ENCODE measurements at regions not wholly inside any gene's neighbourhood (a gene's known extent, or its start where the extent isn't known, plus 50 kb on each side); places are given as distances from the start of the nearest gene placed in this dataset.
A peak's percentile ranks its signal among the peaks of the same experiment; 100 is the strongest.

DNA sequence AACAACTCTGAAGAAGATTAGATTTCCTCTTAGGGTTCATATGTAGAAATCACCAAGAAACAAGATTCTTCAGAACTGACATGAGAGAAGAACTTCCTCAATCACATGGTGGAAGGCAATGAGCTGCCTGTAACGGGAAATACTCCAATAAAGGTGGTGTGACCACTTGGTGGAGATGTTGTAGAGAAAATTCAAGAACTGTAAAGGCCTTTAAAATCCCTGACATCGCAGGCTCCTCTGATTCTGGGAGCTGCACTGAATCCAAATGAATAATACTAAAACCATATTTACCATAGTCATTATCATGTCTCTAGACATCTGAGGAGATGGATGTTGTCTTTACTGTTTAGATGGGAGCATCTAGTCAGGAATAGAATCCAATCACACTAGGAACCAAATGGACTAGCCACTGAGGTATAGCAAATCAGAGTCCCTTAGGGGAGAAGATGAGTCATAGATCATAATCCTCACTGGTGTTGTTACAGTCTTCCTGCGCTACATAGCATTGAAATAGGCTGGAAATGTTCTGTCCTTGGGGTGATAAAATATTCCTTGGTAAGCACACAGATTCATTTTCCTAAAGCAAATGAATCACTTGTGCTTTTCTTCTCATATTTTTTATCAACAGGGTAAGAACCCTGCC, 321.6 kb upstream of the TENM4 start:
- no peak for DNase-seq

DNA sequence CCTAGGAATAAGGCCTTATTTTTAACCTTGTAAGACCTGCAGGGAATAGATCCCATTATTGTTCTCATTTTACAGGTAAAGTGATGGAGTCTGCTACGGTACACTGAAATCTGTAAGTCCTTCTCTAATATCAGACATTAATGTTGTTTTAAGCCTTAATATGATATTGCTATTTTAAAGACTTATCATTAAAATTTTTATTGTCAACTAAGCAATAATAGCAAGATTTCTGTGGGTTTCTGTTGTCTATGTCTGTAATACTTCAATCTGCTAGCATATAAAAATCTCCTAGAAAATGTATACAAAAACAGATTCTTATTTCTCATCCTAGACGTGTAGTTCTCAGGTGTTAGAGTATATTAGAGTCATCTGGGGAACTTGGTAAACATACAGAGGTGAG, 317.5 kb upstream of the TENM4 start:
- DNase-seq, result no peak

- DNase-seq, result no peak
Measured at GRCh38 chr11:79747406-79747805, 306.6 kb upstream of the TENM4 start.

GRCh38 chr11:79744941-79745340, 304.1 kb upstream of the TENM4 start:
- DNase-seq, result no peak

DNA sequence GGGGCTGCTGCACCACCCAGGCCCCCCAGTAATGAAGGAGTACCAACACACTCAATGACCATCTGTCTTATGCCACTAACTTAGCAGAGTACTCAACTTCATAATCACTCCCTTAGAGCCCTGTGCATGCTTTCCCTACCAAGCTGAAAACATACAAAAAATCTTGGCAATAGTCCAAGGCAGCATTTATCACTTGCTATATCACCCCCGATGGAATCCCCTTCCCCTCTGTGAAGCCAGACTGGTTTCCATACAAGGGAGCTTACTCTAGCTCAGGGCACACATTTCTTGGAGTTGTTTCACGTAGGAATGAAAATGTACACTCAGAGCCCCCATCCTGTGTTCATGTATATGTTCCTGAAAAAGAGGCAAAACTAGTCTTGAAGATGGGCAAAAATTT, 301.3 kb upstream of the TENM4 start:
- DNase-seq, result no peak

DNA sequence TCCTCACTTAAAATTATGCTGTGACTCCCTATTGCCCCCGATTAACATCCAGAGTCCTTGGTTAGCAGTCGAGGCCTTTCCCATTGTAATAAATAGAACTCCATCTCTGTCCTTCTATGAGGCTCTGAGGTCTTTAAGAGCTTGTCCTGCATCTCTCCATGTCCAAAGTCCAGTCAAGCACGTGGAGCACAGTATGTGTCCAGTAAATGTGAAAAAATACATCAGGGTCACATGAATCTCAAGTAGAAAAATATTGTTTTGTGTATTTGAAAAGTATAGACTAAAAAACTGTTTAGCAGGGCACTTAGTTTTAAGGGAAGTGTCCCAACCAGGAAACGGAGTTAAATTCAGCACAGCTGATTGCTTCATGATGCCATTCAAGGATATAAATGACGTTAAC, 298.8 kb upstream of the TENM4 start:
- DNase-seq, result no peak

DNA sequence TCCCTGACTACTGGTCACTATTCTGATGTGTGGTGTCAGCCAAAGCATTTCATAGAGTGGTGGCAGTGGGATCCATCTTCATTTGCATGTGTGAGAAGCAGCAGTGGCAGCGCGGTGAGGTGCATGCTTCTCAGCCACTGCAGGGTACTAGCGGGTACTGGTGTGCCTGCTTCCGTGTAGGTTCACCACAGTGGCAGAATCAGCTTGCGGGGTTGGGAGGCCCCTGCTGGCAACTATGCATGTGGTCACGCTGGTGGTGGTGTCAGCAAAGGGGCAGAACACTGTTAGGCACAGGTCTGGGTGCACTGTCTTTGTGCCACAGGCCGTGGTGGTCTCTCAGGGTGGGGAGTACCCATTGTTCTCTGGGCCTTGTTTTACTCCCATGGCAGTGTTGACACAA, 286.4 kb upstream of the TENM4 start:
- no peak for DNase-seq

GRCh38 chr11:79720115-79720514, 279.3 kb upstream of the TENM4 start:
- DNase-seq, result no peak

DNA sequence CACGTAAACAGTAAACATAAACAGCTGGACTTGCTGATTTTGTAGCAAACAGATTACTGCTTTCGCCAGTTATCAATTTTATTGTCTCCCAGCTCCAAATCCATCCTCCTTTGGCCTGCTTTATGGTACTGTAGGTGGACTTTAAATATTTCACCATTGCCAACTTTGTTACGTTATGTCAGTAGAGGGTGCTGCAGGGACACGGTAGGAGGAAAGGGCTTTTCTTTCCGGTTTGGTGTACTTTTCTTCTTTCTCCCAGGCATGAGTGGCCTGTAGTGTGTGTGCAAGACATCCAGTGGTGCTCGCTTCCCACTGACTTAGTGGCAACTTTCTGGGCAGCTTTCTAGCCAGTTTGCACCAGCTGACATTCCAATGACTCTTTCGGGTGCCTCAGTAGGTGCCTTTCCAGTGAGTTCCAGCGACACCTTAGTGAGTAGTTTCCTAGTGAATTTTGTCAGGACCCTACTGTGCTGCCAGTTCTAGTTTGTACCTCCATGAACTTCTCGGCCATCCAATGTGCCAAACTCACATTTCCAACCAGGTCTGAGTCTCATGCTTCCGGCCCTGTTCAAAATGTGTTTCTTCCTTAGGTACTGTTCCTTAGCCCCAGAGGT, 267.6 kb upstream of the TENM4 start:
- peak; percentile 34 for DNase-seq

DNA sequence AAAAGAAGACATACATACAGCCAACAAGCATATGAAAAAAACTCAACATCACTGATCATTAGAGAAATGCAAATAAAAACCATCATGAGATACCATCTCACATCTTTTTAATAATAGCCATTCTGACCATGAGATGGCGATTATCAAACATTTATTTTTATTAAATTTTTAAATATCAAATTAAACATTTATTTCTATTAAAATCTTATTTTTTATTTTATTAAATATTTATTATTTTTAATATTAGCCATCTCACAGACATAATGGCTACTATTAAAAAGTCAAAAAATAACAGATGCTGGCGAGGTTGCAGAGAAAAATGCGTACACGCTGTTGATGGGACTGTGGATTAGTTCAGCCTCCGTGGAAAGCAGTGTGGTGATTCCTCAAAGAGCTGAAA, 264.8 kb upstream of the TENM4 start:
- DNase-seq, result no peak

GRCh38 chr11:79702303-79702702, 261.5 kb upstream of the TENM4 start:
- no peak for DNase-seq

GRCh38 chr11:79699246-79699645, 258.4 kb upstream of the TENM4 start:
- DNase-seq, result no peak

DNA sequence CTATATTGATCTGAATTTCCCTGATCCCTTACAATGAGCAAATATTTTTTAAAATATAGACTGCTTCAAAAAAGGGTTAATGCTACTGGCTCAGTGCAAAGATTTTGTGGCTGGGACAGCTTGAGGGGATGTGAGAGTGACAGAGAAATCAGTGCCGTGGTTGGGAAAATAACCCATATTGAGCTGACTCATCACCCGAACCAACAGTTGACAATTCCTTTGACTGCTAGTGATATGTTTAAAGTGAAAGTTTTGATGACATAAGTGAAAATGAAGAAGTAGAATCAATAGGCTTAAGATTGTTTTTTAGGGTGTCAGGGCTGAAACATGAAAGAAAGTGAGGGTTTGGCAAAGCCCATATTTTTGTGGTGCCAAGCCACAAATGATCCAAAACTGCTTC, 257.1 kb upstream of the TENM4 start:
- no peak for DNase-seq

DNA sequence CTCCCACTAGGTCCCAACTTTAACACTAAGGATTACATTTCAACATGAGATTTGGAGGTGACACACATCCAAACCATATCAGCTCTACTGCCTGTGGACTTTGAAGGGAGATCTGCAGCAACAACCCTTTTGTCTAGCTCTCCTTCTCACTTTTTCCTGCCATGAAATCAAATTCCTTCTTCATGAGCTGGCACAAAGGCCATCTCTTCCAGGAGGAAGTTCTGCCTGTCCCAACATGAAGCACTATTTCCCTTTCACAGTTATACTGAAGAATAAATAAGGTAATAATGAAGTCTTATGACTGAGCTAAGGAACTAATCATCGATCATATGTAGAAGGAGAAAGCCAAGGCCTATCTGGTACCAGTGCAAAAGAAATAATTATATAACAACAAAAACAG, 253.5 kb upstream of the TENM4 start:
- DNase-seq, result no peak

DNA sequence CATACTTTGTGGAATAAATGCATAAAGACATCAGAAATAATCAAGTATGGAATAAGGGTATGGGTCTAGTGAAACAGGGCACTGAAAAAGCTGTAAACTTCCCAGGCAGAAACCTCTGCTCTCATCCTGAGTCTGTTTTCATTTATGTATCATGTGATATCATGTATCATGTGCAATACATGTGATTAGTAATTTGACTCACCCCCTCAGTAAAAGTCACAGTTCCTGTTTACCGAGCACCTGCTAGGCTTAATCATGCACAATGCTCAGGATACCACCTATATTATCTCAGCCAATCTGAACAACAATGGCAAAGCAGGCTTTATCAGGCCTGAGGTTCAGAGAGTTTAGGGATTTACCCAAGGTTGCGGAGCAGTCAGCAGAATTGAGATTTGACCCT, 250.6 kb upstream of the TENM4 start:
- DNase-seq, result no peak

DNA sequence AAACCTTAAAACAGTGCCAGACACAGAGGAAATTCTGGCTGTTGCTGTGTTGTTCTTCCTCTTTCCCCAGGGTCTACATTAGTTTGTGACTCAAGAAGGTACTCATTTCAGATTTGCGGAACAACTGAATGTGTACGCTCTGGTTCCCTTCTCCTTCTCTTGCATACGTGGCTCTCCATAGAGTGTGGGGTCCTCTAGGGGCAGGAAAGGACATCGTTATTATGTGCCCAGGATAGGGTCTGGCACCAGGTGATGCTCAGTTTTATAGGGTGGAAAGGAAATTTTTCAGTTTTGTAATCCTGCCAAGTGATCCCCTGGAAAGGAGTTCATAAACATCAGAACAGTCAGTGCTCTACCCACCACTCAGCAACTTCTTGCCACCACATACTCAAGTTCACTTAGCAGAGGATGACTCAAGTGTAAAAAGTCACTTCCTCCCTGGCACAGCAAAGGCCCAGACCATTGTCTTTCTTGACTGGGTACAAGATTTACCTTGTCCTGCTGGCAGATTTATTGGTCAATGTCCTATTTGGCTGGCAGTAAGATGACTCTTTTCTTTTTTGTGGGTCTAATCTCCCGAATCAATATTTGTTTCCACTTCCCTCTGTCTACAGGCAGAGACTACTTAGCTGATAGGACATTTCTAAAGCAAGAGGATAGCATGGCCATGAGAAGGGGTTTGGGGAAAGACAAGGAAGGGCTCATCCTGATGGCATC, 246.0 kb upstream of the TENM4 start:
- no peak for DNase-seq

- DNase-seq, result no peak
Measured at GRCh38 chr11:79683930-79684329, 243.1 kb upstream of the TENM4 start.

DNA sequence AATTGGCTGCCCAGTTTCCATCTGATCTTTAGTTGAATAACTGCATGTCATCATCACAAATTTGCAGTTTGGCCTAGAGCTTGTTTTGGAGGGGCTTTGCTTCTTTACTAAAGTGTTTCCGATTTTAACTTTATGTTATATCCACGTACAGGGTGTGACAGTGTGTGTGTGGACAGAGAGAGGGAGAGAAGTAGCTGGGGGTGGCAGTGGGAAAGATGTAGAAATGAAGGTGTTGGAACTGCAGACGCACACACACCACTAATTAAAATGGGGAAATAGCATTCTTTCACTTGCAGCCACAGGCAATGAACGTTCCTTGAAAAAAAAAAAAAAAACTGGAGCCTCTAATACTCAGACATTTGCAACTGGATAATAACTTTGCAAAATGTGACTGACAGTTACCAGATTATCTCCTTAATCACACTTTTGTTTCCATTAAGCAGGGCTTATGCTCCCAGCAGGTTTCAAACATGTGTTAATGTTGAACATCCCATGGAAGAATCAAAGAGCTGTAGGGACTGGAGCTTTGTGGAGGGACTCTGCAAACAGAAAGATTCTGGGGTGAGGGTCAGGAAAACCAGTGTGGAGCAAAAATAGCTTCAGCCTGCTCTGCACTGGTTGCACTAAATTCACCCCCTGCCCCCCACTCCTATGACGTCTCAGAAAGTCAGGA, 238.1 kb upstream of the TENM4 start:
- DNase-seq, result peak; percentile 26

DNA sequence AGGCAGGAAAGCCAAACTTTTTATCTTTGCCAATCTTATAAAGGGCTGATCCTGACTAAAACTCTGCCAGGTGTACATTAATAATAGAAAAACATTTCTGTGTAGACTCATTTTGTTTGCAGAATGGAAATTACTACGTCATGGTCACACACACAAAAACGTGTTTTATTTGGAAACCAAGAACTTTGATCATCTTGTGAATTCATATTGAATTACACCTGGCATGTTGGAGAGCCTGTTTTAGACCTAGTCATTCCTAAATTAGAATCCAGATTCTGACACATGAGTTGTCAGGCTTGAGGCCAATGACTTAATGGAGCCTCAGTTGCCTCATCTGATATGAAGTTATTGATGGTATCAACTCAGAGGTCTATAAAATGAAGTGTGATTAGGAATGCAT, 235.6 kb upstream of the TENM4 start:
- no peak for DNase-seq

DNA sequence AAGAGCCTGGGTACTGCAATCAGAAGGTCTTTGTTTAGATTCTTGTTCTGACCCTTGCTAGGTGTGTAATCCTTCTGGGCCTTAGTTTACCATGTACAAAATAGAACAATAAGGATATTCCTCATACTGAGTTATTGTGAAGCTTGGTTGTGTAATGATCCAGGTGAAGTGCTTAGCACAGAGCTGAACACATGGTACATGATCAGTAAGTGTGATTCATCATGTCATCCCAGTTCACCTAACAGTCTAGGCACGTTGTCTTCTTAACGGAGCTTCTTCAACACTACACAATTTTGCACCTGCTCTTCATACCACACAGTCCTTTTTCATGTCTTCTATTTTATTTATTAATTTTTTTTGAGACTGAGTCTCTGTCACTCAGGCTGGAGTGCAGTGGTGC, 234.3 kb upstream of the TENM4 start:
- no peak for DNase-seq

DNA sequence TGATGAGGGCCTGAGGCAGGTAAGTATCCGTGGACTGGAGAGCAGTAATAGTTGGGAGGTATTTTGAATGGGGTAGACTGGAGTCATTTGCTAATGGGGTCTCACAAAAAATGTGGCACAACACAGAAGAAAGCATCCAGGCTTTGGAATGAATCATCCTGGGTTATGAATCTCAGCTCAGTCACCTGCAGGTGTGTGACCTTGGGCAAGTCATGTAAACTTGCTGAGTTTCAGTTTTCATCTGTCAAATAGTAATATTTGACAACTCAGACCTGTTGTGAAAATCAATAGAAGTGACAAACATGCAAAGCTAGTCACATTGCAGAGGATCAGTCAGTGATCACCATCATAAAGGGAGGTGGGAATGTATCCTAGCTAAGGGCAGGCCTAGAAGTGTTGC, 232.0 kb upstream of the TENM4 start:
- DNase-seq, result no peak

DNA sequence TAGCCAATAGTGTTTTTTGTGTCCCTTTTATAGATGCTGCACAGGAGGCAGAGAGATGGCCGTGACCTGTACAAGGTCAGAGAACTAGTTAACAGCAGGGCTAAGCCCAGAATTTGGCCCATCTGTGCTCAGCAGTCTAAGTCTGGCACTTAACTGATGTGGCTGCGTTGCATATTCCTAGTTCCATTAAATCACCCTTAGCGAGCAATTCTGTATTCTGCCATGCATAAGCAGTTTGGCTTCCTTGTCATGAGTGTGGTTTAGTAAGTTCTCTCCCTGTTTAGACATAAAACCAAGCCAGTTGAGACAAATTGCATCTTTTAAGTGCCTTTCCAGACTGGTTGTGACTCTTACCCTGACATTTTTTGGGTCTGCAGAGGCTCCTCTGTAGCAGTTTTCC, 230.6 kb upstream of the TENM4 start:
- no peak for DNase-seq

DNA sequence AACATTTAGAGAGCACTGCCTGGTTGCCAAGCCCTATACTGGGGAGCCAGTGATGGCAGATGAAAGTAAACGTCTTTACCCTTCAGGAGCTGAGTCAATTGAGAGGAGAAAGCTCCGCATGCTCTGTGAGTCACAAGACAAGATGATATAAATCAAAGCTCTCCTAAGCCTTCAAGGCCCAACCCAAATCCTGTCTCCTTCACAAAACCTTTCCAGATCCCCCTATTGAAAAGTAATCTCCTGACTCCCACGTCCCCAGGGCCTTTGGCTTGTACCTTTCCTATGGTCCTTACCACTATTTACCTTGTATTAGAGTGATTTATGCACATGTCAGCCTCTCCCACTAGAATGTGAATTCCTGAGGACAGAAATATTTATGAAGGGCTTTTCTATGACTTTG, 230.1 kb upstream of the TENM4 start:
- no peak for DNase-seq

- no peak for DNase-seq
Measured at GRCh38 chr11:79668575-79668974, 227.7 kb upstream of the TENM4 start.

All from NCI-H524 treated with DMSO at 0.1 percent for 48 hours (cell line).